Upper lobe of right lung (tissue), 1 donor: ENCODE measurements at regions not wholly inside any gene's neighbourhood (a gene's known extent, or its start where the extent isn't known, plus 50 kb on each side); places are given as distances from the start of the nearest gene placed in this dataset.

Experiments used
- ATAC-seq: fragments of 200-7000 bp; cut with Tn5 transposase; one replicate; pipeline ENCODE4 v1.9.1; 2020; ENCODE audit warnings: mild to moderate bottlenecking, moderate library complexity
- DNase-seq: peaks from one replicate; pipeline ENCODE4 v3.0.0-alpha.2; 2020
- H3K27ac ChIP-seq: fragments of 200-600 bp; one replicate; pipeline ENCODE4 v1.8.0; 2022
- H3K27me3 ChIP-seq: fragments of 200-600 bp; one replicate; pipeline ENCODE4 v1.8.0; 2022; ENCODE audit warnings: mild to moderate bottlenecking
- H3K36me3 ChIP-seq: fragments of 200-600 bp; one replicate; pipeline ENCODE4 v1.8.0; 2022
- H3K4me1 ChIP-seq: fragments of 200-600 bp; one replicate; pipeline ENCODE4 v1.8.0; 2022
- H3K4me3 ChIP-seq: fragments of 200-600 bp; one replicate; pipeline ENCODE4 v1.8.0; 2022; ENCODE audit warnings: mild to moderate bottlenecking
- H3K9me3 ChIP-seq: fragments of 200-600 bp; one replicate; pipeline ENCODE4 v1.8.0; 2022
- intact Hi-C: fragments of 100-400 bp; cut with DNase I; formaldehyde crosslinking; loops from one replicate; pipeline ENCODE4 v1.11.0; 2022
- TF ChIP-seq, protein P1 (sequence below): fragments of 200-600 bp; IDR thresholded peaks from one replicate; pipeline ENCODE4 v1.8.0; 2022; ENCODE audit warnings: antibody characterized with exemption
- donor health status: DM: no; HTN: yes; CAD: no; lungs with severe emphysema.

GRCh38 chr12:91515944-91516694 lies 333.5 kb upstream of the DCN start:
- DNase-seq, result no peak
- intact Hi-C loops, result no loop called here
- Histone ChIP-seq H3K9me3 (no peaks in the 10 kb centered on the region), H3K27ac (no peak overlapping the region), H3K27me3 (no peaks in the 10 kb centered on the region), H3K4me3 (no peak overlapping the region), H3K4me1 (no peaks in the 10 kb centered on the region), H3K36me3 (no peaks in the 10 kb centered on the region)
- TF ChIP-seq, protein P1, sequence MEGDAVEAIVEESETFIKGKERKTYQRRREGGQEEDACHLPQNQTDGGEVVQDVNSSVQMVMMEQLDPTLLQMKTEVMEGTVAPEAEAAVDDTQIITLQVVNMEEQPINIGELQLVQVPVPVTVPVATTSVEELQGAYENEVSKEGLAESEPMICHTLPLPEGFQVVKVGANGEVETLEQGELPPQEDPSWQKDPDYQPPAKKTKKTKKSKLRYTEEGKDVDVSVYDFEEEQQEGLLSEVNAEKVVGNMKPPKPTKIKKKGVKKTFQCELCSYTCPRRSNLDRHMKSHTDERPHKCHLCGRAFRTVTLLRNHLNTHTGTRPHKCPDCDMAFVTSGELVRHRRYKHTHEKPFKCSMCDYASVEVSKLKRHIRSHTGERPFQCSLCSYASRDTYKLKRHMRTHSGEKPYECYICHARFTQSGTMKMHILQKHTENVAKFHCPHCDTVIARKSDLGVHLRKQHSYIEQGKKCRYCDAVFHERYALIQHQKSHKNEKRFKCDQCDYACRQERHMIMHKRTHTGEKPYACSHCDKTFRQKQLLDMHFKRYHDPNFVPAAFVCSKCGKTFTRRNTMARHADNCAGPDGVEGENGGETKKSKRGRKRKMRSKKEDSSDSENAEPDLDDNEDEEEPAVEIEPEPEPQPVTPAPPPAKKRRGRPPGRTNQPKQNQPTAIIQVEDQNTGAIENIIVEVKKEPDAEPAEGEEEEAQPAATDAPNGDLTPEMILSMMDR, result no peak
- ATAC-seq, result no peak

GRCh38 chr12:91513313-91513712 lies 330.7 kb upstream of the DCN start:
- TF ChIP-seq, protein P1, result no peak
- H3K4me3 ChIP-seq, result no peak overlapping the region
- H3K27me3 ChIP-seq, result no peaks in the 10 kb centered on the region
- no peaks in the 10 kb centered on the region for H3K4me1 ChIP-seq
- ATAC-seq (no peak), DNase-seq (no peak)
- H3K9me3 ChIP-seq, result no peaks in the 10 kb centered on the region
- intact Hi-C loops, result no loop called here
- no peak overlapping the region for H3K27ac ChIP-seq
- H3K36me3 ChIP-seq, result no peaks in the 10 kb centered on the region

- TF ChIP-seq, protein P1, result no peak
- H3K27ac ChIP-seq, result no peak overlapping the region
- no peaks in the 10 kb centered on the region for H3K4me1 ChIP-seq
- ATAC-seq (no peak), DNase-seq (no peak)
- no peak overlapping the region for H3K4me3 ChIP-seq
- no peaks in the 10 kb centered on the region for H3K27me3 ChIP-seq
- intact Hi-C loops, result no loop called here
- H3K9me3 ChIP-seq, result no peaks in the 10 kb centered on the region
- no peaks in the 10 kb centered on the region for H3K36me3 ChIP-seq
Measured at GRCh38 chr12:91511795-91512420, 329.3 kb upstream of the DCN start.

GRCh38 chr12:91507754-91508153 lies 325.1 kb upstream of the DCN start:
- DNase-seq, result no peak
- ATAC-seq, result no peak
- no peaks in the 10 kb centered on the region for H3K27me3 ChIP-seq
- TF ChIP-seq, protein P1, result no peak
- H3K27ac ChIP-seq, result no peak overlapping the region
- intact Hi-C loops, result no loop called here
- H3K36me3 ChIP-seq, result no peaks in the 10 kb centered on the region
- H3K9me3 ChIP-seq, result no peaks in the 10 kb centered on the region
- H3K4me1 ChIP-seq, result no peaks in the 10 kb centered on the region
- H3K4me3 ChIP-seq, result no peak overlapping the region

DNA sequence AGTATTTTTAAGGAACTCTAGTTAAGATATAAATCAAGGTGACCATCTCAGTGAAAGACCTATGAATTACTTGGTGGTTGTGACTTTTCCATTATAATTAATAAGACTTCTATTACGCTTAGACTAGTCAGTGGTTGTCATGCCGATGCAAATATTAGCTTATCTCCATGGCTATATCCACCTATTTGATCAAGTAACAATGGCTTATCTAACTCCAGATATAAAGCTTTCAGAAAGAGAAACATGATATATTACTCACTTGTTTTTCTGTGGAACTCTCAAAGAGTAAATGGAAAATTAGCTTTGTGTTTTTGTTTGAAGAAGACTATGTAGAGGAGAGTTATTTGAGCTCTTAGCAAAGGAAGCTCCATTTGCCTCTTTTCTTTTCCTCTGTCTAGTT lies 323.8 kb upstream of the DCN start:
- H3K4me1 ChIP-seq, result no peaks in the 10 kb centered on the region
- ATAC-seq (no peak), DNase-seq (no peak)
- no peak overlapping the region for H3K4me3 ChIP-seq
- H3K27ac ChIP-seq, result no peak overlapping the region
- intact Hi-C loops, result no loop called here
- TF ChIP-seq, protein P1, result no peak
- no peaks in the 10 kb centered on the region for H3K36me3 ChIP-seq
- no peaks in the 10 kb centered on the region for H3K9me3 ChIP-seq
- H3K27me3 ChIP-seq, result no peaks in the 10 kb centered on the region
